GM19324 (cell line): ENCODE measurements at regions not wholly inside any gene's neighbourhood (a gene's known extent, or its start where the extent isn't known, plus 50 kb on each side); places are given as distances from the start of the nearest gene placed in this dataset.
"Not testable (repeated sequence)": the region's sequence is repeated elsewhere in the genome, so short reads cannot be mapped to it uniquely, and the experiment has no call there.

Experiments used
- ATAC-seq: cut with Tn5 transposase; IDR thresholded peaks from one replicate; pipeline ENCODE4 v1.9.1; 2021; ENCODE audit warnings: mild to moderate bottlenecking, moderate library complexity; ENCODE audit not compliant: unreplicated experiment, low FRiP score

GRCh38 chr13:64540468-64540867 is 2689.7 kb downstream of the PCDH9 start:
- no peak for ATAC-seq

GRCh38 chr13:64538711-64539110 is 2691.4 kb downstream of the PCDH9 start:
- no peak for ATAC-seq

DNA sequence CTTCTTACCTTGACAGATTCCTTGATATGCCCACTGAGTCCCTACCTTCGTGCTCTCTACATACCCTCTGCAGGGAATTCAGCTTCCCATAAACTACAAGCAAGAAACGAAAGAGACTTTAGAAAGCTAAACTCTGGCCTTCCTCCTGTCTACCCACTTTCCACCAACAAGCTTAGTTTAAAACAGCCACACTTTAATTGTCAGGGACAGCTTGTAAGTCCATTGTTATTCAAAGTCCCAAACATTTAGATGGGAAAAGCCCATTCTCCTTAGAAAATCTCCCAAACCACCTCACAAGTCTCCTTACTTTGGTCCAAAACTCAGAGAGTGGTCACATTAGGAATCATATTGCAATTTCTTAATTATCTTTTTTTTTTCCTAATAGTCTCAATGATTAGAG is 2695.8 kb downstream of the PCDH9 start:
- no peak for ATAC-seq

- no peak for ATAC-seq
Measured at GRCh38 chr13:64531400-64531799, 2698.7 kb downstream of the PCDH9 start.

- ATAC-seq = no peak
Measured at GRCh38 chr13:64529874-64530485, 2700.2 kb downstream of the PCDH9 start.

- ATAC-seq = no peak
Measured at GRCh38 chr13:64528838-64529237, 2701.3 kb downstream of the PCDH9 start.

DNA sequence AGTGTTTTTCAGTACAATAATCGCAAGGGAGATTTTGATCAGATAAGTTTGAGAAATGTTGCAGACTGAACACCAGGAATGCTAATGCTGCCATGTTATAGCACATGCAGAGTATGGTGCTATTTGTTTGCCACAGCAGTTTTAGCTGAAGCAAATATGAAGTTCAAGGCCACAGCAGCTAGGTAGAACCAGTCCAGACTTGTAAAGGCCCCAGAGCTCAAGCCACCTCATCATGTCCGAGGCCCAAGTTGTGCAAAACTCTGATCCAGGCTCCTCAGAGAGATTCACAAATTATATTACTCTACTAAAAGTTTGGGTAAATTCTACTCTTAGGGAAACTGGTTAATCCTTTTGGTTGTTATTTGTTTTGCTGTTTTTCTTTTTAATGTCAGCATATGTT is 2702.6 kb downstream of the PCDH9 start:
- ATAC-seq = no peak

GRCh38 chr13:64525687-64526086 is 2704.4 kb downstream of the PCDH9 start:
- ATAC-seq = no peak

- no peak for ATAC-seq
Measured at GRCh38 chr13:64510747-64511146, 2719.4 kb downstream of the PCDH9 start.

DNA sequence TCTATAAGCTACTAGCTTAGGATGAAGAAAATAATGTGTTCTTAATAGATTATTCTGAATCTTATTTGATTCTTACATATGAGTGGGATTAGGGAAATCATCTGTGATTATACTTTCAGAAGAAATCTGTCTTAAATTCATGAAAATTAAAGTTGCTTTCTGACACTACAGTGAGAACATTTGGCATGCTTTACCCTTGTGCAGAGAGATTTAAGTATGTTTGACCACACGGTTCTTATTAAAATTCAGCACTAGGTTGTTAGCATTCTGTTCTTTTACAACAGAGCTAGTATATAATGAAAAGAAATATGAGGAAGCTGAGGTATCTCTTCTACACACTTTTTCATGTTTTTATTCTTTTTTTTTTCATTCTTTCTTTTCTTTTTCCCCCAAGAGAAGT is 2723.9 kb downstream of the PCDH9 start:
- ATAC-seq = no peak

DNA sequence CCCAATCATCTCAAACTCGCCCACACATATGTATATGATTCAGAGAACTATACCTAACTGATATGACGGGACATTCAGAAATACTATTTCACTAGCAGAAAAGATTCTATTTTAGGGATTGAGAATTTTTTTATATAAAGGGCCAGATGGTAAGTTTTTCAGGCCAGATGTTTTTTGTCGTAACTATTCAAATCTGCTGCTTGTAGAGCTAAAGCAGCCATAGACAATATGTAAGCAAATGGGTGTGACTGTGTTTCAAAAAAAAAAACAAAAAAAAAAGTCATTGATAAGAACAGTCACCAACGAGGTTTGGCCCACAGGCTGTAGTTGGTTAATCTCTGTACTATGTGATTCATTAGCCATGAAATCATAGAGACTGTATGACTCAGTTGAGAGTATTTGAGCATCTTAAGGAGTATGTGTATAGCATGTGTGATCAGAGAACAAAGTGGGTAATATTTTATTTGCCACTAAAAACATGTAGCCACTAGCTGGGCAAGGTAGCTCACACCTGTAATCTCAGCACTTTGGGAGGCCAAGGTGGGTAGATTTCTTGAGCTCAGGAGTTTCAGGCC is 2724.7 kb downstream of the PCDH9 start:
- ATAC-seq = no peak

GRCh38 chr13:64488731-64489130 is 2741.4 kb downstream of the PCDH9 start:
- ATAC-seq = no peak

DNA sequence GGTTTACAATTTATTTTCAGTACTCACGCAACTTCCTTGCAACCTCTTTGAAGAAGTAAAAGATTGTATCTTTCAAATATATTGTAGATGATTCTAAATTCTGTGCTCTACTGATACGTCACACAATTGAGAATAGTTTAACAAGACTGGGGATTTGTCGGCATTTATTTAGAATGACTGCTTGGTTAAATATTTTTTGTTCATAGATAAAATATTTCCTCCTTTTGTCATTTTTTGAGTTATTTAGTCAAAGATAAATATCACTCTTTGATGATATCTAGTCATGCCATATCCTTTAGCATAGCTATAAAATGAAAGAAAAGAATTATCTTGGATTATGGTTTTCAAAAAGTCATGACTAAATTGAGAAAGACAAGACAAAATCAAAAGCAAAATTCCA is 2747.8 kb downstream of the PCDH9 start:
- ATAC-seq = no peak

GRCh38 chr13:64480672-64481071 is 2749.5 kb downstream of the PCDH9 start:
- no peak for ATAC-seq

DNA sequence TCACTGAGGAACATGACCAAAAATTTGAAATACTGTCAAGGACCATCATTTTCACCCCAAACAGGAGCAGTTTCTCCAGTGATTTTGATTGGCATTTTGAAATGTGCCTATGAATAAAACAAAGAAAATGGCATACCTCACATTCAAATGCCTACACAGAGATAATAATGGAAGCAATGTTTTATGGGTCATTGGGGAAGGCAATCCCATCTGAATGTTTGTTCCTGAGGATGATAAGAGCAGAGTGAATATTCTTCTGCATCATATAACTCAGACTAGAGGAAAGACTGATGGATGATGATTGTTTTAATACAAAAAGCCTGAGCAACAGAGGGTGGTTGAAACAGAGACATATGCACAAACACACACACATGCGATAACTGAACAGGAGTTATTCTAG is 2749.9 kb downstream of the PCDH9 start:
- ATAC-seq = no peak

GRCh38 chr13:64477146-64477545 is 2753.0 kb downstream of the PCDH9 start:
- ATAC-seq = no peak

- not testable (repeated sequence) for ATAC-seq
Measured at GRCh38 chr13:64476041-64476568, 2754.0 kb downstream of the PCDH9 start.

DNA sequence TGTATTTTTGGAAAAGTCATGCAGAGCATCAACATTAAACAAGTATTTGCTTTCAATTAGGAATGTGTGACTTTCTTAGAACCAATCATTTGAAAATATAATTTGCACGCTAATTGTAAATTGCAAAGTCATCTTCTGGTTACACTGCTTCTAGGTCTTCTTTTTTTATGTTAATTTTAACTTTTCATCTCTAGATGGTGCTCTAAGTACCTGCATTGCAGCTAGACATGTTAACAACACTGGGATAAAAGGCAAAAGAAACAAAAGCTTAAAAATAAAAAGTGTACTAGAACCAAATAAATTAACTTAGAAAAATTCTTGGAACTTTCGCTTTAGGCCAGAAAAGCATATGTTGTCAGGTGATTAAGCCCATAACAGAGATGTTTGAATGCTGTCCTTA is 2758.2 kb downstream of the PCDH9 start:
- no peak for ATAC-seq

DNA sequence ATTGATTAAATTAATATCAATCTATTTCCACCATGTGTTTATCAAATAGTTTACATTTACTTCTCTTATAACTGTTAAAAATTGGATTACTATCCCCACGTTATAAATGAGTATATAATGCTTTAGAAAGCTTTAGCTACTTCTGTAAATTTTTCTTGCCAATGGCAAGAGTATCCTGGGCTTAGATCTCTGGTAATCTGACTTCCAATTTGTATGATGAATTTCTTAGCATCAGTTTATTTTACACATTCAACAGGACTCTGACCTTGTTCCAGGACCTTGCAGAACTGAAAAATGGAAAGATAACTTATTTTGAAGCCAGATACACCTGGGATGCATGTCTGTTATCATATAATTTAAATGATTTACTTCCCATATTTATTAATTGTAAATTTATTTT is 2759.4 kb downstream of the PCDH9 start:
- ATAC-seq = no peak

DNA sequence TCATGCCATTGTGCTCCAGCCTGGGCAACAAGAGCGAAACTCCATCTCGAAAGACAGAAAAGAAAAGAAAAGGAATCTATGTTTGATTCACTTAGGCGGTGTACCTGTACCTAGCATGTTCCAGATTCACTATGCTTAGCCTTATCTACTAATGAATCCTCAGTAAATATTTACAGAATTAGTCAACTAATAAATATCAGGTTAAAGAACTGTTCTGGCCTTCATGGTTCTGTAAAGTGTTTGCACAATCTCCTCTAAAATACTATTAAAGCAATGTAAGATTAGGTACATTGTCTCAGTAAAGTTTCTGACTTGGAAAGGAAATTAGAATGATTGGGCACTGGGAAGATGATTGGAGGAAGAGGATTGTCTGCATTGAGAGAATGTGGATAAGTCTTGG is 2770.4 kb downstream of the PCDH9 start:
- no peak for ATAC-seq

DNA sequence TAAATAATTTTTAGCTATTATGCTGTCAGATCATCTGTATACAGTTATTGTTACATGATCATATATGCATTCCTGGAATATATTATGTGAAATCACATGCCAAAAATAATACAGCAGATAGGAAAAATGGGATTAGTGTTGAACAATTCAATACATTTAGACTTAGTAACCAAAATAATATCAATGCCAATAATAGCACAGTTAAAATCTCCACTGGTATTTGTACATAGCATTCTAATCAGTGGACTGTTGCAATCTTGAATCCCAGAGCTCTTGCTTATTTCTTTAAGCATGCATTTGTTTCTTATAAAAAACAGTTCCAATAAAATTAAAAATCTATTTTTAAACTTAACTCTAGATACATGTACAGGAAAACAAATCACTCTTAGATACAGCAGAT is 2772.2 kb downstream of the PCDH9 start:
- ATAC-seq = no peak

DNA sequence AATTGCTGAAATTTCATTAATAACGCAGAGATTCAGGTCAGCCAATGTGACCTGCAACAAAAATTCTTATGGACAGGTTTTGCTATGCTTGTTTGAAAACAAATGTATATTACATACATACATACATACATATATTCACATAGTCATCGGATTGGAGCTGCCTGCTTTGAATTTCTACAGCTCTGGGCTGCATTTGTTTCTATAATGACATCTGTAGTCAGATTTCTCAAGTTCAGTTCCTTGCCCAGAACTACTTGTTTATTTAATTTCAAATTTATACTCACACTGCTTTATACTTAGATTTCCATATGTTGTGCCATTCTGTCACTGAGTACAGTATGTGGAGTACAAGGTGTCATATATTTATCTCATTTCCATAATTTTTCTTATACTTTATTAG is 2775.0 kb downstream of the PCDH9 start:
- ATAC-seq = no peak
